SU-DHL-6 (cell line): ENCODE measurements at regions not wholly inside any gene's neighbourhood (a gene's known extent, or its start where the extent isn't known, plus 50 kb on each side); places are given as distances from the start of the nearest gene placed in this dataset.

Source experiments
- H2AFZ ChIP-seq: fragments of 200-600 bp; sonication (generic); 2 replicates; pipeline ENCODE4 v1.6.1; 2014; ENCODE audit warnings: low read depth, mild to moderate bottlenecking, moderate library complexity, mixed read lengths, antibody characterized with exemption, low read length; ENCODE audit not compliant: severe bottlenecking
- H3F3A ChIP-seq: fragments of 200-600 bp; shearing (Covaris generic); 2 replicates; pipeline ENCODE4 v1.6.0; 2016; ENCODE audit warnings: antibody characterized with exemption, mild to moderate bottlenecking; ENCODE audit not compliant: insufficient read depth
- H3K27ac ChIP-seq: fragments of 200-600 bp; sonication (generic); 2 replicates; pipeline ENCODE4 v1.5.1; 2016; ENCODE audit warnings: low read depth, mild to moderate bottlenecking, low read length, moderate library complexity, mixed read lengths
- H3K27me3 ChIP-seq: fragments of 200-600 bp; sonication (generic), shearing (Covaris generic); 2 replicates; pipeline ENCODE4 v1.6.0; 2014; ENCODE audit warnings: mild to moderate bottlenecking, low read length
- H3K36me3 ChIP-seq: fragments of 200-600 bp; sonication (generic); 2 replicates; pipeline ENCODE4 v1.6.1; 2014; ENCODE audit warnings: mild to moderate bottlenecking, low read length, mixed read lengths
- H3K4me2 ChIP-seq: fragments of 300-600, 200-600 bp; shearing (Covaris generic), sonication (generic); 2 replicates; pipeline ENCODE4 v1.6.0; 2014; ENCODE audit warnings: low read length, low read depth, mild to moderate bottlenecking; ENCODE audit not compliant: poor library complexity, severe bottlenecking
- H3K4me3 ChIP-seq: fragments of 200-600 bp; sonication (generic); 2 replicates; pipeline ENCODE4 v1.5.1; 2014; ENCODE audit warnings: antibody characterized with exemption, low read length, mild to moderate bottlenecking, mixed read lengths; ENCODE audit not compliant: insufficient read depth, poor library complexity, severe bottlenecking
- H3K79me2 ChIP-seq: fragments of 200-600 bp; sonication (generic); 2 replicates; pipeline ENCODE4 v1.6.1; 2014; ENCODE audit warnings: mild to moderate bottlenecking, low read length, moderate library complexity; ENCODE audit not compliant: insufficient read depth
- H3K9ac ChIP-seq: fragments of 200-600 bp; sonication (generic); 2 replicates; pipeline ENCODE4 v1.7.0; 2014; ENCODE audit warnings: mild to moderate bottlenecking, low read length
- H3K9me2 ChIP-seq: fragments of 200-600 bp; sonication (generic); replicated peaks from 2 replicates; pipeline ENCODE4 v1.6.1; 2014; ENCODE audit warnings: low read length; ENCODE audit not compliant: insufficient read depth
- H3K9me3 ChIP-seq: fragments of 200-600 bp; sonication (generic); 2 replicates; pipeline ENCODE4 v1.6.1; 2014; ENCODE audit warnings: low read length, mixed read lengths; ENCODE audit not compliant: insufficient read depth
- H4K20me1 ChIP-seq: fragments of 200-600 bp; sonication (generic); 2 replicates; pipeline ENCODE4 v1.6.1; 2014; ENCODE audit warnings: low read depth, mild to moderate bottlenecking, antibody characterized with exemption, low read length, moderate library complexity, mixed read lengths
- EZH2phosphoT487 ChIP-seq: fragments of 200-600 bp; sonication (generic), shearing (Covaris generic); conservative IDR thresholded peaks from 2 replicates; pipeline ENCODE4 v1.6.1; 2018; ENCODE audit warnings: mild to moderate bottlenecking, antibody characterized with exemption, low read length, moderate library complexity, mixed read lengths
- TF ChIP-seq, protein P1 (sequence below): fragments of 200-600 bp; sonication (generic); IDR thresholded peaks from one replicate; pipeline ENCODE4 v1.5.1; 2017; ENCODE audit warnings: antibody characterized with exemption, mild to moderate bottlenecking, low read length, moderate library complexity; ENCODE audit not compliant: insufficient read depth, poor library complexity, severe bottlenecking

DNA sequence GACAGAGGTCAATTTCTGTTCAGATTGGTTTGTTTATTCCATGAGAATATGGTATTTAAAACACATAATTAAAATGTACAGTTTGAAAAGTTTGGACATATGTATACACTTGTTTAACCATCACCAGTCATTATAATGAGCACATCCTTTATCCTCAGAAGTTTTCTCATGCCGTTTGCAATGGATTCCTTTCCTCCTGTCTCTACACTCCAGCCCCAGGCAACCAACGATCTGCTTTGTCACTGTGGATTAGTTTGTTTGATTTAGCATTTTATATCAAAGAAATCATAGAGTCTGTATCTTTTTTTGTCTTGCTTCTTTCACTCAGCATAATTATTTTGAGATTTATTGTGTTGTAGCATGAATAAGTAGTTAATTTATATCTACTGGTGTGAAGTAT lies 243.0 kb upstream of the TRAM1L1 start:
- H3K4me2 ChIP-seq = no peak overlapping the region
- no peak overlapping the region for H3K9ac ChIP-seq
- TF ChIP-seq EZH2phosphoT487 = no peak
- TF ChIP-seq, protein P1, sequence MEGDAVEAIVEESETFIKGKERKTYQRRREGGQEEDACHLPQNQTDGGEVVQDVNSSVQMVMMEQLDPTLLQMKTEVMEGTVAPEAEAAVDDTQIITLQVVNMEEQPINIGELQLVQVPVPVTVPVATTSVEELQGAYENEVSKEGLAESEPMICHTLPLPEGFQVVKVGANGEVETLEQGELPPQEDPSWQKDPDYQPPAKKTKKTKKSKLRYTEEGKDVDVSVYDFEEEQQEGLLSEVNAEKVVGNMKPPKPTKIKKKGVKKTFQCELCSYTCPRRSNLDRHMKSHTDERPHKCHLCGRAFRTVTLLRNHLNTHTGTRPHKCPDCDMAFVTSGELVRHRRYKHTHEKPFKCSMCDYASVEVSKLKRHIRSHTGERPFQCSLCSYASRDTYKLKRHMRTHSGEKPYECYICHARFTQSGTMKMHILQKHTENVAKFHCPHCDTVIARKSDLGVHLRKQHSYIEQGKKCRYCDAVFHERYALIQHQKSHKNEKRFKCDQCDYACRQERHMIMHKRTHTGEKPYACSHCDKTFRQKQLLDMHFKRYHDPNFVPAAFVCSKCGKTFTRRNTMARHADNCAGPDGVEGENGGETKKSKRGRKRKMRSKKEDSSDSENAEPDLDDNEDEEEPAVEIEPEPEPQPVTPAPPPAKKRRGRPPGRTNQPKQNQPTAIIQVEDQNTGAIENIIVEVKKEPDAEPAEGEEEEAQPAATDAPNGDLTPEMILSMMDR = no peak
- H3K9me3 ChIP-seq = no peaks in the 10 kb centered on the region
- no peaks in the 10 kb centered on the region for H3K36me3 ChIP-seq
- no peaks in the 10 kb centered on the region for H3K27me3 ChIP-seq
- no peaks in the 10 kb centered on the region for H4K20me1 ChIP-seq
- no peaks in the 10 kb centered on the region for H3K79me2 ChIP-seq
- no peak overlapping the region for H3K4me3 ChIP-seq
- no peak overlapping the region for H2AFZ ChIP-seq
- no peaks in the 10 kb centered on the region for H3K9me2 ChIP-seq
- H3K27ac ChIP-seq = no peak overlapping the region
- H3F3A ChIP-seq = no peaks in the 10 kb centered on the region

DNA sequence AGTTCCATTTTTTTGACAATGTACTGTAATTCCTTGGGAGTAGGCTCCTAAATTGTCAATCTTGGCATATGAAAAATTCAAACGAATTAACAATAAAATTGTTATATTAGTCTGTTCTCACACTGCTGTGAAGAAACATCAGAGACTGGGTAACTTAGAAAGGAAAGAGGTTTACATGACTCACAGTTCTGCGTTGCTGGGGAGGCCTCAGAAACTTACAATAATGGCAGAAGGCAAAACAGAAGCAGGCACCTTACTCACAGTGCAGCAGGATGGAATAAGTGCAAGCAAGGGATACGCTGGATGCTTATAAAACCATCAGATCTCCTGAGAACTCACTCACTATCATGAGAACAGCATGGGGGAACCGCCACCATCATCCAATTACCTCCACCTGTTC lies 246.4 kb upstream of the TRAM1L1 start:
- H3K36me3 ChIP-seq = no peaks in the 10 kb centered on the region
- no peaks in the 10 kb centered on the region for H4K20me1 ChIP-seq
- no peak overlapping the region for H3K4me3 ChIP-seq
- H3K9me2 ChIP-seq = no peaks in the 10 kb centered on the region
- no peak overlapping the region for H2AFZ ChIP-seq
- no peak overlapping the region for H3K4me2 ChIP-seq
- H3K27me3 ChIP-seq = no peaks in the 10 kb centered on the region
- H3K79me2 ChIP-seq = no peaks in the 10 kb centered on the region
- H3F3A ChIP-seq = no peaks in the 10 kb centered on the region
- no peak for TF ChIP-seq EZH2phosphoT487
- TF ChIP-seq, protein P1 = no peak
- no peaks in the 10 kb centered on the region for H3K9me3 ChIP-seq
- H3K27ac ChIP-seq = no peak overlapping the region
- H3K9ac ChIP-seq = no peak overlapping the region

DNA sequence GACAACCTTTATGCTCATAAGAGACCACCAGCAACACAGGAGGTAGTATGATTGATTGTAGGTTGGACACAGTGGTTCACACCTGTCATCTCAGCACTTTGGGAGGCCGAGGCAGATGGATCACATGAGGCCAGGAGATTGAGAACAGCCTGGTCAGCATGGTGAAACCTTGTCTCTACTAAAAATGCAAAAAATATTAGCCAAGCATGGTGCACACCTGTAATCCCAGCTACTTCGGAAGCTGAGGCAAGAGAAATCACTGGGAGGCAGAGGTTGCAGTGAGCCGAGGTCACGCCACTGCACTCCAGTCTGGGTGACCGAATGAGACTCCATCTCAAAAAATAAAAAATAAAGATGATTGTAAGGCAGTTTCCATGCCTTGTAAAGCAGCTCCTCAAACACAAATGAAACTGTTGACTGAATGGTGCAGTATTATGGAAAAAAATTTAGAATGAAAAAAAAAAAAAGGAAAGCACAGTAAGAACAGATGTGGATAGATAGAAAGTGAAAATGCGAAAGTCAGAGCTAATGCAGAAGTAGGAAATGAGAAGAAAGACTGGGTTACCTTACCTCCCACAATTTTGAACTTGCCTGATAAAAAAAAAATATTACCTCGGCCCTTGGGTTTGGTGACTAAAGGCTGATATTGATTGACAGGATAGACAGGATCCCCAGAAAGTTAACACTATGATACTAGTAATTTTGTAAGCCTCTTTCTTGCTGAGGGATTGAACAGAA lies 249.2 kb upstream of the TRAM1L1 start:
- H3K4me2 ChIP-seq = no peak overlapping the region
- H4K20me1 ChIP-seq = no peaks in the 10 kb centered on the region
- H3K36me3 ChIP-seq = no peaks in the 10 kb centered on the region
- no peak overlapping the region for H3K4me3 ChIP-seq
- H3K9ac ChIP-seq = no peak overlapping the region
- H3K9me2 ChIP-seq = no peaks in the 10 kb centered on the region
- no peak overlapping the region for H3K27ac ChIP-seq
- no peaks in the 10 kb centered on the region for H3K9me3 ChIP-seq
- no peaks in the 10 kb centered on the region for H3K27me3 ChIP-seq
- no peak overlapping the region for H2AFZ ChIP-seq
- TF ChIP-seq, protein P1 = no peak
- TF ChIP-seq EZH2phosphoT487 = no peak
- H3F3A ChIP-seq = no peaks in the 10 kb centered on the region
- no peaks in the 10 kb centered on the region for H3K79me2 ChIP-seq
